ENCODE measurements at regions not wholly inside any gene's neighbourhood (a gene's known extent, or its start where the extent isn't known, plus 50 kb on each side); places are given as distances from the start of the nearest gene placed in this dataset.

GRCh38 chr3:81045246-81045645 lies 716.2 kb downstream of the GBE1 start:
- TF ChIP-seq CTCF (IDR thresholded peaks at IDR 0.05; ENCODE audit: insufficient read depth, missing control alignments): no peak
- DNase-seq (ENCODE audit: insufficient read length, low spot score): no peak
- no peak for FAIRE-seq

GRCh38 chr3:81043660-81044199 lies 717.7 kb downstream of the GBE1 start:
- FAIRE-seq (no peak), DNase-seq (ENCODE audit: insufficient read length, low spot score) (no peak)
- TF ChIP-seq CTCF (IDR thresholded peaks at IDR 0.05; ENCODE audit: insufficient read depth, missing control alignments): no peak

GRCh38 chr3:81043009-81043408 lies 718.4 kb downstream of the GBE1 start:
- FAIRE-seq (peak; percentile 38), DNase-seq (ENCODE audit: insufficient read length, low spot score) (no peak)
- no peak for TF ChIP-seq CTCF (IDR thresholded peaks at IDR 0.05; ENCODE audit: insufficient read depth, missing control alignments)

- no peak for DNase-seq (ENCODE audit: insufficient read length, low spot score)
- FAIRE-seq: no peak
- TF ChIP-seq CTCF (IDR thresholded peaks at IDR 0.05; ENCODE audit: insufficient read depth, missing control alignments): no peak
These were observed 720.1 kb downstream of the GBE1 start for GRCh38 chr3:81041331-81041730.

- DNase-seq (ENCODE audit: insufficient read length, low spot score) (no peak), FAIRE-seq (no peak)
- no peak for TF ChIP-seq CTCF (IDR thresholded peaks at IDR 0.05; ENCODE audit: insufficient read depth, missing control alignments)
These were observed 721.3 kb downstream of the GBE1 start for GRCh38 chr3:81040107-81040506.

- TF ChIP-seq CTCF (IDR thresholded peaks at IDR 0.05; ENCODE audit: insufficient read depth, missing control alignments): no peak
- DNase-seq (ENCODE audit: insufficient read length, low spot score) (no peak), FAIRE-seq (no peak)
These were observed 727.8 kb downstream of the GBE1 start for GRCh38 chr3:81033684-81034083.

GRCh38 chr3:81033185-81033584 lies 728.3 kb downstream of the GBE1 start:
- FAIRE-seq (no peak), DNase-seq (ENCODE audit: insufficient read length, low spot score) (no peak)
- TF ChIP-seq CTCF (IDR thresholded peaks at IDR 0.05; ENCODE audit: insufficient read depth, missing control alignments): no peak
